Mucosa of rectum (tissue), 2 donors: ENCODE measurements at regions not wholly inside any gene's neighbourhood (a gene's known extent, or its start where the extent isn't known, plus 50 kb on each side); places are given as distances from the start of the nearest gene placed in this dataset.
"Not testable (repeated sequence)": the region's sequence is repeated elsewhere in the genome, so short reads cannot be mapped to it uniquely, and the experiment has no call there.

Source experiments
- H3K27ac ChIP-seq, 2 donors: one replicate each; pipeline ENCODE4 v1.7.0; 2013; ENCODE audit warnings: inconsistent platforms in 2 of 2, low read depth in 2 of 2, low read length in 2 of 2
- H3K27me3 ChIP-seq, 2 donors: one replicate each; pipeline ENCODE4 v1.7.0; 2013; ENCODE audit warnings: low read length in 2 of 2; ENCODE audit not compliant: control insufficient read depth in 2 of 2, insufficient read depth in 2 of 2
- H3K36me3 ChIP-seq, 2 donors: one replicate each; pipeline ENCODE4 v1.7.0; 2013; ENCODE audit warnings: low read length in 2 of 2; ENCODE audit not compliant: control insufficient read depth in 2 of 2, insufficient read depth in 2 of 2
- H3K4me1 ChIP-seq, 2 donors: one replicate each; pipeline ENCODE4 v1.7.0; 2013; ENCODE audit warnings: low read length in 2 of 2, mild to moderate bottlenecking in 1 of 2; ENCODE audit not compliant: control insufficient read depth in 2 of 2, insufficient read depth in 2 of 2
- H3K4me3 ChIP-seq, 2 donors: one replicate each; pipeline ENCODE4 v1.7.0; 2013; ENCODE audit warnings: low read length in 2 of 2
- H3K9ac ChIP-seq, 2 donors: one replicate each; pipeline ENCODE4 v1.7.0; 2013; ENCODE audit warnings: low read length in 2 of 2, low read depth in 1 of 2, mild to moderate bottlenecking in 1 of 2
- H3K9me3 ChIP-seq, 2 donors: one replicate each; pipeline ENCODE4 v1.7.0; 2013; ENCODE audit warnings: low read length in 2 of 2; ENCODE audit not compliant: control insufficient read depth in 2 of 2
- donor health status: healthy.
- donor health status: Normal muscosa, but diverticular disease.

DNA sequence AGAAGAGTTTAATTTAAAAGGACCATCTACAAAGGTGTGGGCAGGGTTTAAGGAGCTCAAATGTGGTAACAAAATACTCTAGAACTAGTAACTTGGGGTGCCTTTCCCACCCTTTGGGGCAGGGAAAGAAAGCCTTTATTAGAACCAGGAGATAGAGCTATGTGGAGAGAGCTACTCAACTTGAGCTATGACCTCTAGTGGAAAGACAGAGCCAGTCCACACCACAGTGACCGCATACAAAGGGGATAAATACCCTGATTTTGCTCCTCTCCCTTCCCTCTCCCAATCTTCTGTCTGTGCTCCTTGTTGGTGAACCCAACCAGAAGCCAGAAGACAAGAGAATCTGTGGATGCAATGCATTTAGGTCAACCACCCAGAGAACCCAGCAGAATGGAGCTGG, 54.4 kb upstream of the JAK1 start:
- Histone ChIP-seq H3K4me1 (no peaks in the 10 kb centered on the region), H3K36me3 (no peaks in the 10 kb centered on the region), H3K9ac (no peak overlapping the region), H3K9me3 (no peaks in the 10 kb centered on the region), H3K27ac (no peak overlapping the region), H3K27me3 (no peaks in the 10 kb centered on the region), H3K4me3 (no peak overlapping the region)

DNA sequence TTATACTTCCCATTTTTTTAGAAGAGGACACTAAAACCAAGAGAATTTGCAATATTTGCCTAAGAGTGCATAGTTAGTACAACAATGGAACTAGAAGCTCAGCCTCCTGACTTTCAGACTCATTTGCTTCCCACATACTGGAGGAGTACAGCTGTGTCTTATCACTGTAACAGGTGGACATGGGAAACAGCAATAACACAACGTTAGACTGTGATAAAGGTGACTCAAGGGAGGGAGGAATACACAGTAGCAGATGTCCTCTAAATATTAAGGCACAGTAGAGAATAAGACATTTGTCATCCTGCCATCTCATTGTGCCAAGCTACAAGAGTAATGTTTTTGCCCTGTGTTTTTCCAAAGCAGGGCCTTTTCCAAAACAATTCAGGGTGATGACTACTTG, 55.4 kb upstream of the JAK1 start:
- H3K27ac ChIP-seq, result no peak overlapping the region
- no peak overlapping the region for H3K4me3 ChIP-seq
- peaks cover 3 to 4% of the 10 kb centered on the region in 2 donors for H3K4me1 ChIP-seq
- no peaks in the 10 kb centered on the region for H3K36me3 ChIP-seq
- no peaks in the 10 kb centered on the region for H3K9me3 ChIP-seq
- H3K27me3 ChIP-seq, result no peaks in the 10 kb centered on the region
- no peak overlapping the region for H3K9ac ChIP-seq

DNA sequence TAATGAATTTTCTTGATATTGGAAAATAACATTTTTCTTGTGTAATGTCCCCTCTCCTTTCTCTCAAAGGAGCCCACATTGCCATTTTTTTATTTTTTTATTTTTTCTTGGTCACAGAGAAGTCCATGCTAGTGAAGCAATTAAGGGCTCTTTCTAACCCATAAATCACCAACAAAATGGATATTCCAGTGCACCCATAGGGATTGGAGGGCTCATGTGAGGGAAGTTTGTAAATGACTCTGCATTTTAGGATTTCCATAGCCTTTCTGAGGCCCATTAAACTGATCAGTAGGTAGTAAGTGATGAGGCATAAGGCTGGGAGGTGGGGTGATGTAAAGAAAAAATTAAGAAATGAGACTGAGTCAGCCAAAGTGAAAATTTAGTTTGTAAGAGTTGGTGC, 55.9 kb upstream of the JAK1 start:
- Histone ChIP-seq H3K9ac (no peak overlapping the region), H3K27me3 (no peaks in the 10 kb centered on the region), H3K4me3 (no peak overlapping the region), H3K9me3 (no peaks in the 10 kb centered on the region), H3K27ac (no peak overlapping the region), H3K4me1 (peaks cover 3 to 4% of the 10 kb centered on the region in 2 donors), H3K36me3 (no peaks in the 10 kb centered on the region)

DNA sequence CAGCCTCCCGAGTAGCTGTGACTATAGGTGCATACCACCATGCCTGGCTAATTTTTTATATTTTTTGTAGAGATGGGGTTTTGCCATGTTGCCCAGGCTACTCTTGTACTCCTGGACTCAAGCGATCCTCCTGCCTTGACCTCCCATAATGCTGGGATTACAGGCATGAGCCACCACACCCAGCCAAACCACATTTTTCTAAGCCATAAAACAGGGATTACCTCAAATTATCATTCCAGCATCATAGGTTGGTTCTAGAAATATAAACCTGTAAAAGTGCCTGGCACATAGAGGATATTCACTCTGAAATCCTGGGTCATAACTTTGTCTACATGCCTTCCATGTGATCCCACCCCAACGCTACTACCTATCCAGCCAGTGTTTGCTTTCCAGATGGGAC, 59.4 kb upstream of the JAK1 start:
- no peak overlapping the region for H3K4me3 ChIP-seq
- no peaks in the 10 kb centered on the region for H3K9me3 ChIP-seq
- H3K9ac ChIP-seq, result no peak overlapping the region
- no peaks in the 10 kb centered on the region for H3K27me3 ChIP-seq
- peaks cover 4 to 7% of the 10 kb centered on the region in 2 donors for H3K4me1 ChIP-seq
- no peaks in the 10 kb centered on the region for H3K36me3 ChIP-seq
- H3K27ac ChIP-seq, result no peak overlapping the region

DNA sequence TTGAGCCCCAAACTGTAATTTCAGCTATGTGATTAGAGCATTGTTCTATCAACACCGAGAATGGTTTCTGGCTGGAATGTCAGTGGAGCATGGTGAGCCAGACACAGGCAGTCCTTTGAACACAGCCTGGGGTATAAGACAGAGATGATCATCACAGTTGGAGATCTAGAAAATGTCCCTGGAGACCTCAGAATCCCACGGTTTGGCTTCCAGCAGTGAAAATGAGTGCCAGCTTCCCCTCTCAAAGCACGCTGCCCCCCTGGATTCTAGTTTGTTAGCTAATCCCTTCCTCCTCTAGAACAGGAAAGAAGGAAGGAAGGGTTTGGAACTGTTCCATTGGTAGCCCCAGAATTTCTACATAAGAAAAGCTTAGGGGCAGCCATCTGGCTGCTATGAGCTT, 59.9 kb upstream of the JAK1 start:
- H3K27me3 ChIP-seq, result no peaks in the 10 kb centered on the region
- H3K36me3 ChIP-seq, result no peaks in the 10 kb centered on the region
- H3K27ac ChIP-seq, result no peak overlapping the region
- H3K9ac ChIP-seq, result no peak overlapping the region
- H3K4me3 ChIP-seq, result no peak overlapping the region
- H3K4me1 ChIP-seq, result peaks cover 4 to 7% of the 10 kb centered on the region in 2 donors
- no peaks in the 10 kb centered on the region for H3K9me3 ChIP-seq

DNA sequence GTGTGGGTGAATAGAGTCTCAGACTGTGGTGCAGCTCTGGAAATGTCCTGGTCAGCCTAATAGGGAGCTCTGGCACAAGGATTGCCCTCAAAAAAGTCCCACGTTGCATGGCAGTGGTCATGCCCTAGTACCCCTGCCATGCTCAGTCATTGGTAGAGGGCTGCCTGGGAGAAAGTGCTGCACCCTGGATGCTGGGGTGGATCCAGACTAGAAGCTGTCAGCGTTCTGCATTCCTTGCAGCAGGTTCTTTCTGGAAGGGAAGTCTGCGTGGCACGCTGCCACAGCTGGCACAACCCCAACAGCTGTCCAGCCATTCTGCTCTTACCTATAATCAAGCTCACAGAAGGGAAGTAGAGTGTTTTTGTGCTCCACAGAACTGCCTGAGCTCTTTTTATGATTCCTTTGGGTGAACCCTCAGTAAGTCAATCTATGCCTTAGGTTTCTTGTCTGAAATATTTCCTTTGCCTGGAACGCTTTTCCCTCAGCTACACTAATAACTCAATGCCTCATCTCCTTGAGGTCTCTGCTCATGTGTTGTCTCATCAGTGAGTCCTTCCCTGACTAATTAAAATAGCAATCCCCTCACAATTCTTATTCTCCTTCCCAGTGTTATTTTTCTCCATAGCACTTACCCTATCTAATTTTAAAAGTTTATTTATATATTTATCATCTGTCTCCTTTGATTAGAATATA, 61.5 kb upstream of the JAK1 start:
- no peaks in the 10 kb centered on the region for H3K27me3 ChIP-seq
- H3K9ac ChIP-seq, result no peak overlapping the region
- no peak overlapping the region for H3K4me3 ChIP-seq
- no peak overlapping the region for H3K27ac ChIP-seq
- H3K36me3 ChIP-seq, result no peaks in the 10 kb centered on the region
- peaks cover 4 to 7% of the 10 kb centered on the region in 2 donors for H3K4me1 ChIP-seq
- H3K9me3 ChIP-seq, result no peaks in the 10 kb centered on the region

DNA sequence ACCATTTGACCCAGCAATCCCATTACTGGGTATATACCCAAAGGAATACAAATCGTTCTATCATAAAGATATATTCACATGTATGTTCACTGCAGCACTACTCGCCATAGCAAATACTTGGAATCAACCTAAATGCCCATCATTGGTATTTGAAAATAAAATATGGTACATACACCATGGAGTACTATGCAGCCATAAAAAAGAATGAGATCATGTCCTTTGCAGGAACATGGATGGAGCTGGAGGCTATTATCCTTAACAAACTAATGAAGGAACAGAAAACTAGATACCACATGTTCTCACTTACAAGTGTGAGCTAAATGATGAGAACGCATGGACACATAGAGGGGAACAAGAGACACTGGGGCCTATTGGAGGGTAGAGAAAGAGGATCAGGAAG, 63.1 kb upstream of the JAK1 start:
- H3K27ac ChIP-seq, H3K4me1 ChIP-seq, H3K36me3 ChIP-seq, H3K9ac ChIP-seq, H3K9me3 ChIP-seq, H3K27me3 ChIP-seq, H3K4me3 ChIP-seq: not testable (repeated sequence)

DNA sequence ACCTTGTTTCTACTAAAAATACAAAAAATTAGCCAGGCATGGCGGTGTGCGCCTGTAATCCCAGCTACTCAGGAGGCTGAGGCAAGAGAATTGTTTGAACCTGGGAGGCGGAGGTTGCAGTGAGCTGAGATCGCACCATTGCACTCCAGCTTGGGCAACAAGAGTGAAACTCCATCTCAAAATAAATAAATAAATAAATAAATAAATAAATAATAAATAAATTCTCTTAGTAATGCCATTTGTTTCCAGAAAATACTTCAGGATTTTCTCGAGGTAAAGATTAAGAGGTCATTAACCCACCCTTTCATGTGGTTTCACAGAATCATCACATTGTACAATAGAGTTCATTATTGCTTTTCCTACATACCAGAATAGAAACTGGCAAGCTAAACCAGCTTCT, 68.5 kb upstream of the JAK1 start:
- not testable (repeated sequence) for H3K9me3 ChIP-seq, H3K36me3 ChIP-seq, H3K9ac ChIP-seq, H3K27me3 ChIP-seq, H3K4me3 ChIP-seq, H3K27ac ChIP-seq, H3K4me1 ChIP-seq

DNA sequence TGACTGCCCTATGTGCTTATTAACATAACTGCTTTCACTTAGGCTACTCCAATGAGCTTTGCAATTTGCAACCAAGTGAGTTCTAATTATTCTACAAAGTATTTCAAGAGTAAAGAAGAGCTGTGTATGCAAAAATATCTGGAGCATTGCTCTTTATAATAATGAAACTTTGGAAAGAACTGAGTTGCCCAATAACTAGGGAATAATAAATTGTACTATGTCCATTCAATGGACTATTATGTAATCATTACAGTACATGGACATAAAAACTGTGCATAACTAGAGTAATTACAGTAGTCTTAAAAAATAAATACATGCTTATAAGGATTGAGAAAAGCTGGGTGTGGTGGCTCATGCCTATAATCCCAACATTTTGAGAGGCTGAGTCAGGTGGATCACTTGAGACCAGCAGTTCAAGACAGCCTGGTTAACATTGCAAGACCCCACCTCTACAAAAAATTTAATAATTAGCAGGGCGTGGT, 70.3 kb upstream of the JAK1 start:
- H3K9ac ChIP-seq, result no peak overlapping the region
- no peaks in the 10 kb centered on the region for H3K27me3 ChIP-seq
- no peaks in the 10 kb centered on the region for H3K36me3 ChIP-seq
- H3K4me3 ChIP-seq, result no peak overlapping the region
- peaks cover 0 to 2% of the 10 kb centered on the region in 2 donors for H3K4me1 ChIP-seq
- no peaks in the 10 kb centered on the region for H3K9me3 ChIP-seq
- no peak overlapping the region for H3K27ac ChIP-seq

DNA sequence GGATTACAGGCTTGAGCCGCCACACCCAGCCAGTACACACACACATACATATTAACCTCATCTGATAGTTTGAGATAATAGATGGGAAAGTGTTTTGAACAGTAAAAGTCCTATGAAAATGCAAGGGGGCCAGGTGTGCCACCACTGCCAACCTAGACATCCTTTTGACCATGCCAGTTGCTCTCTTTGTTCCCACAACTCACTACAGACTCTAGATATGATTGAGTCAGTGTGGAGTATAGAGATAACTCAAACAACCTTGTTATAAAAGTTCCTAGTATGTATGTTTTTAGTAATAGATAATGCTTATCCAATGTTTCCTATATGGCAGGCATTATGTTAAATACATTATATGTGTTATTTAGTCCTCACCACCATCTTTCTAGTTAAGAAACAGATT, 72.7 kb upstream of the JAK1 start:
- Histone ChIP-seq H3K9ac (no peak overlapping the region), H3K4me1 (peaks cover 0 to 2% of the 10 kb centered on the region in 2 donors), H3K27ac (no peak overlapping the region)

DNA sequence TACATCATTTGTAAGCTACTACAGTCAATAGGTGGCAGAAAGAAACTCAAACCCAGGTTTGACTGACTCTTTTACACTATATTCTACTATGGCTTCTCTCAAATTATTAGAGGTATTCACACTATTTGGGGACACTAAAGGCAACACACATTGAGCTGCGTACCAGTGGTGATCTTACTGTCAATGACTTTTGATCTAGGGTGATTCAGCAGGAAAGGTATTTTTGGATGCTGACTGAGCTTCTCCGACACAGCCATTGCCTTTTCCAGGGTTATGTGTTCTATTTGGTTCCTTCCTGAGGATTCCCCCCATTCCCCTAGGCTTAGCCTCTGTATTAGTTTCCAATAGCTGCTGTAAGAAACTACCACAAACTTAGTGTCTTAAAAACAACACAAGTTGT, 73.2 kb upstream of the JAK1 start:
- H3K4me3 ChIP-seq, result no peak overlapping the region
- no peaks in the 10 kb centered on the region for H3K27me3 ChIP-seq
- no peaks in the 10 kb centered on the region for H3K9me3 ChIP-seq
- no peak overlapping the region for H3K27ac ChIP-seq
- H3K9ac ChIP-seq, result no peak overlapping the region
- H3K36me3 ChIP-seq, result no peaks in the 10 kb centered on the region
- peaks cover 0 to 2% of the 10 kb centered on the region in 2 donors for H3K4me1 ChIP-seq

More for the DNA sequence above, 72.7 kb upstream of the JAK1 start:
- Histone ChIP-seq H3K9me3 (no peaks in the 10 kb centered on the region), H3K36me3 (no peaks in the 10 kb centered on the region), H3K27me3 (no peaks in the 10 kb centered on the region), H3K4me3 (no peak overlapping the region)
